H1 (cell line): ENCODE measurements at regions not wholly inside any gene's neighbourhood (a gene's known extent, or its start where the extent isn't known, plus 50 kb on each side); places are given as distances from the start of the nearest gene placed in this dataset.

ENCODE experiments used
- CTCF ChIA-PET: fragments of 300-600 bp; sonication (Branson Sonifier 250); formaldehyde crosslinking; loops from one replicate; lab custom pipeline; 2021; ENCODE audit not compliant: partially characterized antibody; lab: Charles Lee
- POLR2A ChIA-PET: fragments of 300-600 bp; sonication (Branson Sonifier 250); formaldehyde crosslinking; loops from one replicate; lab custom pipeline; 2021; ENCODE audit warnings: inconsistent platforms; ENCODE audit not compliant: partially characterized antibody; lab: Charles Lee
- DNase-seq, 2 experiments: peaks; one replicate each; pipeline versions ENCODE4 v3.0.0 to v3.0.0-alpha.2; 2010 to 2022; ENCODE audit warnings: low spot score in 2 of 2, low read depth in 1 of 2, mixed read lengths in 1 of 2
- FAIRE-seq: peaks from 2 replicates; lab custom pipeline; 2011; peaks lifted over from hg19 to GRCh38; lab: Jason Lieb, UNC
- H2AFZ ChIP-seq: 2 replicates; pipeline ENCODE4 v1.8.1; 2012; ENCODE audit warnings: low read length, inconsistent platforms
- H2AK5ac ChIP-seq: 2 replicates; pipeline ENCODE4 v1.6.1; 2013; ENCODE audit warnings: low read depth, low read length
- H2BK120ac ChIP-seq: replicated peaks from 2 replicates; pipeline ENCODE3; 2013; ENCODE audit warnings: low read depth, low read length, inconsistent platforms
- H2BK12ac ChIP-seq: 2 replicates; pipeline ENCODE4 v1.6.1; 2013; ENCODE audit warnings: low read depth, low read length
- H2BK15ac ChIP-seq: 2 replicates; pipeline ENCODE4 v1.6.1; 2013; ENCODE audit warnings: low read length
- H2BK20ac ChIP-seq: 2 replicates; pipeline ENCODE4 v1.6.1; 2013; ENCODE audit warnings: low read length
- H2BK5ac ChIP-seq: 2 replicates; pipeline ENCODE4 v1.6.1; 2013; ENCODE audit warnings: low read depth, low read length
- H3K14ac ChIP-seq: 2 replicates; pipeline ENCODE4 v1.6.1; 2013; ENCODE audit warnings: inconsistent platforms; ENCODE audit not compliant: insufficient read length
- H3K18ac ChIP-seq: 2 replicates; pipeline ENCODE4 v1.6.1; 2013; ENCODE audit warnings: low read length; ENCODE audit errors: extremely low read depth
- H3K23ac ChIP-seq: 2 replicates; pipeline ENCODE4 v1.6.1; 2013; ENCODE audit warnings: inconsistent platforms; ENCODE audit not compliant: insufficient read length
- H3K23me2 ChIP-seq: 2 replicates; pipeline ENCODE4 v1.6.1; 2013; ENCODE audit warnings: low read depth, low read length
- H3K27ac ChIP-seq: 2 replicates; pipeline ENCODE4 v1.6.1; 2011; ENCODE audit warnings: low read depth, low read length, inconsistent platforms
- H3K27me3 ChIP-seq, 4 experiments: replicated peaks in 1 of 4; 1 replicate in 1 of 4; 2 replicates in 3 of 4; pipeline versions ENCODE4 v1.6.1 to v1.8.1; 2011 to 2013; ENCODE audit warnings: low read length in 3 of 4, mild to moderate bottlenecking in 3 of 4, inconsistent platforms in 2 of 4, mixed read lengths in 2 of 4, moderate library complexity in 1 of 4; ENCODE audit not compliant: control insufficient read depth in 3 of 4, insufficient read depth in 3 of 4; ENCODE audit errors: extremely low read depth in 1 of 4
- H3K36me3 ChIP-seq, 4 experiments: 2 replicates each; pipeline versions ENCODE4 v1.6.1 to v1.8.1; 2011 to 2013; ENCODE audit warnings: mild to moderate bottlenecking in 4 of 4, low read length in 3 of 4, moderate library complexity in 2 of 4, control low read depth in 1 of 4, inconsistent platforms in 1 of 4; ENCODE audit not compliant: insufficient read depth in 4 of 4, control insufficient read depth in 2 of 4
- H3K4ac ChIP-seq: replicated peaks from 2 replicates; pipeline ENCODE3; 2013; ENCODE audit warnings: low read length, low read depth, mixed read lengths, inconsistent platforms; ENCODE audit not compliant: insufficient read length
- H3K4me1 ChIP-seq, 4 experiments: replicated peaks in 1 of 4; 1 replicate in 1 of 4; 2 replicates in 3 of 4; pipeline versions ENCODE4 v1.6.1 to v1.8.1; 2011 to 2013; ENCODE audit warnings: low read length in 3 of 4, inconsistent platforms in 2 of 4, mixed read lengths in 1 of 4; ENCODE audit not compliant: insufficient read depth in 4 of 4, control insufficient read depth in 3 of 4
- H3K4me2 ChIP-seq, 2 experiments: 2 replicates each; pipeline versions ENCODE4 v1.6.1 to v1.8.1; 2011 to 2013; ENCODE audit warnings: low read depth in 2 of 2, low read length in 2 of 2, control low read depth in 1 of 2, inconsistent platforms in 1 of 2, mild to moderate bottlenecking in 1 of 2; ENCODE audit not compliant: insufficient read depth in 1 of 2
- H3K4me3 ChIP-seq, 4 experiments: fragments of 200-600, 300-600 bp in 1 of 4; sonication (generic), shearing (Covaris generic), sonication (Bioruptor Twin) in 1 of 4; 2 replicates each; pipeline versions ENCODE4 v1.5.1 to v1.8.1; 2011 to 2016; ENCODE audit warnings: low read length in 4 of 4, low read depth in 3 of 4, control low read depth in 2 of 4, inconsistent platforms in 2 of 4, mild to moderate bottlenecking in 2 of 4, mixed read lengths in 1 of 4, moderate library complexity in 1 of 4; ENCODE audit not compliant: insufficient read depth in 2 of 4; ENCODE audit errors: extremely low read depth in 1 of 4
- H3K56ac ChIP-seq: replicated peaks from 2 replicates; pipeline ENCODE3; 2013; ENCODE audit warnings: low read depth, mild to moderate bottlenecking, mixed read lengths, low read length, inconsistent platforms; ENCODE audit not compliant: insufficient read length
- H3K79me1 ChIP-seq: 2 replicates; pipeline ENCODE4 v1.6.1; 2013; ENCODE audit warnings: low read depth, low read length, control low read depth
- H3K79me2 ChIP-seq, 2 experiments: 2 replicates each; pipeline versions ENCODE4 v1.6.1 to v1.8.1; 2012 to 2013; ENCODE audit warnings: low read length in 2 of 2, mild to moderate bottlenecking in 2 of 2, inconsistent platforms in 1 of 2; ENCODE audit not compliant: insufficient read depth in 2 of 2, control insufficient read depth in 1 of 2
- H3K9ac ChIP-seq, 4 experiments: replicated peaks in 1 of 4; 1 replicate in 1 of 4; 2 replicates in 3 of 4; pipeline versions ENCODE4 v1.6.1 to v1.8.1; 2011 to 2013; ENCODE audit warnings: low read depth in 3 of 4, low read length in 3 of 4, control low read depth in 2 of 4, mild to moderate bottlenecking in 2 of 4, moderate library complexity in 2 of 4, inconsistent platforms in 1 of 4; ENCODE audit errors: extremely low read depth in 1 of 4
- H3K9me3 ChIP-seq, 2 experiments: 2 replicates each; pipeline versions ENCODE4 v1.6.1 to v1.8.1; 2012 to 2013; ENCODE audit warnings: mild to moderate bottlenecking in 2 of 2, moderate library complexity in 2 of 2, control low read depth in 1 of 2, inconsistent platforms in 1 of 2, low read depth in 1 of 2, low read length in 1 of 2, mixed read lengths in 1 of 2; ENCODE audit not compliant: insufficient read depth in 2 of 2
- H4K20me1 ChIP-seq, 2 experiments: replicated peaks in 1 of 2; 2 replicates each; pipeline versions ENCODE3 to v1.8.1; 2011 to 2013; ENCODE audit warnings: inconsistent platforms in 2 of 2, low read length in 2 of 2, mild to moderate bottlenecking in 1 of 2; ENCODE audit not compliant: insufficient read depth in 2 of 2, control insufficient read depth in 1 of 2
- H4K5ac ChIP-seq: 2 replicates; pipeline ENCODE4 v1.6.1; 2013; ENCODE audit warnings: low read length, low read depth, mixed read lengths, inconsistent platforms; ENCODE audit not compliant: insufficient read length
- H4K8ac ChIP-seq: 2 replicates; pipeline ENCODE4 v1.8.0; 2013; ENCODE audit warnings: mild to moderate bottlenecking, moderate library complexity, low read length, inconsistent platforms; ENCODE audit not compliant: insufficient read depth; ENCODE audit errors: extremely low read depth
- H4K91ac ChIP-seq: replicated peaks from 2 replicates; pipeline ENCODE3; 2013; ENCODE audit warnings: low read length, mixed read lengths, inconsistent platforms; ENCODE audit not compliant: insufficient read length
- BCL11A ChIP-seq, 2 experiments: IDR thresholded peaks; one replicate each; pipeline ENCODE4 v1.6.1; 2011; ENCODE audit warnings: low read depth in 2 of 2, low read length in 2 of 2, mild to moderate bottlenecking in 2 of 2
- CBX8 ChIP-seq: fragments of 300-800, 300-1000 bp; sonication (generic); IDR thresholded peaks from 2 replicates; pipeline ENCODE4 v1.7.1; 2016; ENCODE audit warnings: low read depth, low read length, borderline replicate concordance
- CEBPB ChIP-seq: IDR thresholded peaks from 2 replicates; pipeline ENCODE4 v1.6.1; 2012; ENCODE audit warnings: low read depth, low read length
- CHD1 ChIP-seq: IDR thresholded peaks from 2 replicates; pipeline ENCODE4 v1.6.1; 2012; ENCODE audit warnings: low read depth, low read length, improper control_type of control experiment
- CTCF ChIP-seq, 3 experiments: IDR thresholded peaks; 1 replicate in 2 of 3; 2 replicates in 1 of 3; pipeline versions ENCODE4 v1.5.1 to v1.6.1; 2011; ENCODE audit warnings: low read length in 3 of 3, mild to moderate bottlenecking in 3 of 3, inconsistent platforms in 2 of 3, low read depth in 1 of 3, moderate library complexity in 1 of 3; ENCODE audit not compliant: insufficient read depth in 1 of 3; ENCODE audit errors: control extremely low read depth in 1 of 3
- JUN ChIP-seq: IDR thresholded peaks from 2 replicates; pipeline ENCODE4 v1.6.1; 2011; ENCODE audit warnings: low read depth, mild to moderate bottlenecking, improper control_type of control experiment, low read length
- KDM1A ChIP-seq: fragments of 200-600, 300-600 bp; sonication (generic); IDR thresholded peaks from 2 replicates; pipeline ENCODE4 v1.7.1; 2016; ENCODE audit warnings: mild to moderate bottlenecking, low read length, borderline replicate concordance
- NANOG ChIP-seq: IDR thresholded peaks from 2 replicates; pipeline ENCODE4 v1.6.1; 2011; ENCODE audit warnings: low read length, low read depth, mild to moderate bottlenecking, inconsistent platforms; ENCODE audit not compliant: insufficient read depth, poor library complexity, severe bottlenecking
- PHF8 ChIP-seq: fragments of 200-600 bp; sonication (generic); conservative IDR thresholded peaks from 2 replicates; pipeline ENCODE4 v1.7.1; 2012; ENCODE audit warnings: low read depth, mild to moderate bottlenecking, inconsistent platforms, low read length, moderate library complexity
- POLR2A ChIP-seq, 2 experiments: IDR thresholded peaks; 1 replicate in 1 of 2; 2 replicates in 1 of 2; pipeline ENCODE4 v1.6.1; 2011; ENCODE audit warnings: low read depth in 2 of 2, low read length in 2 of 2, mild to moderate bottlenecking in 2 of 2; ENCODE audit errors: control extremely low read depth in 1 of 2
- RAD21 ChIP-seq, 2 experiments: IDR thresholded peaks in 1 of 2; conservative IDR thresholded peaks in 1 of 2; 2 replicates each; pipeline ENCODE4 v1.6.1; 2011; ENCODE audit warnings: low read depth in 2 of 2, low read length in 2 of 2, improper control_type of control experiment in 1 of 2, inconsistent platforms in 1 of 2, mild to moderate bottlenecking in 1 of 2, moderate library complexity in 1 of 2
- SIX5 ChIP-seq: IDR thresholded peaks from 2 replicates; pipeline ENCODE4 v1.6.1; 2011; ENCODE audit warnings: mild to moderate bottlenecking, low read depth, low read length
- SP1 ChIP-seq: IDR thresholded peaks from 2 replicates; pipeline ENCODE4 v1.6.1; 2011; ENCODE audit warnings: low read depth, low read length
- YY1 ChIP-seq: IDR thresholded peaks from 2 replicates; pipeline ENCODE4 v1.6.1; 2011; ENCODE audit warnings: low read depth, mild to moderate bottlenecking, low read length

DNA sequence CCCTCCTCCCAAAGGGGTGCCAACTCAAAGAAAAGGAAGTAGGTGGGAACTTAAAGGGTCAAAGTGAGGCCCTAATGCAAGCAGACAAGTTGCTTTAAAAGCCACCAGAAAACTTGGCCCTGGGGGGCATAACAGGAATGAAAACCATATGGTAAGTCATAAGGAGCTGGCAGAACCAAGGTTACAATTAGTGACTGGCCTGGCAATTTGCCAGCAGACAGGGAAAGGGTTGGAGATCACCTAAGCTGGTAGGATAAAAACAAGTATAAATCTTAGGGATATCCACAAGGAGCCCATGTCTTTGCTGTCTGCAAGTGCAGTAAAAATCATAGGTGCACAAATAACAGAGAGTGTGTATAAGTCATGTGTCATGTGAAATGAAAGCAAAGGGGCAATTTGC, 256.7 kb upstream of the LRRTM4 start:
- H2BK5ac ChIP-seq = no peak overlapping the region
- H4K20me1 ChIP-seq = no peaks in the 10 kb centered on the region
- no peak for DNase-seq
- no peaks in the 10 kb centered on the region for H3K23me2 ChIP-seq
- no peak overlapping the region for H3K14ac ChIP-seq
- no peak overlapping the region for H3K9ac ChIP-seq
- no peak overlapping the region for H4K8ac ChIP-seq
- FAIRE-seq = no peak
- H3K79me1 ChIP-seq = no peaks in the 10 kb centered on the region
- no peaks in the 10 kb centered on the region for H3K4me1 ChIP-seq
- H2BK12ac ChIP-seq = no peak overlapping the region
- 0 out of 4 replicates have a peak, but pooled peaks cover 6% of the 10 kb centered on the region in 2 experiments for H3K9me3 ChIP-seq
- H2BK120ac ChIP-seq = no peak overlapping the region
- no peak overlapping the region for H4K5ac ChIP-seq
- ChIA-PET POLR2A (no interaction called here), CTCF (interaction anchor here (0.6 kb wide), 1 partner anchor 894 kb away, joined by 4 read pairs; no protein-coding TSS in a partner anchor)
- no peaks in the 10 kb centered on the region for H3K79me2 ChIP-seq
- no peak overlapping the region for H3K4me2 ChIP-seq
- no peak overlapping the region for H4K91ac ChIP-seq
- no peak overlapping the region for H2BK20ac ChIP-seq
- no peaks in the 10 kb centered on the region for H3K27me3 ChIP-seq
- H2BK15ac ChIP-seq = no peak overlapping the region
- no peak overlapping the region for H3K18ac ChIP-seq
- H2AFZ ChIP-seq = no peak overlapping the region
- no peak overlapping the region for H3K4me3 ChIP-seq
- H3K27ac ChIP-seq = no peak overlapping the region
- H3K4ac ChIP-seq = no peak overlapping the region
- H3K36me3 ChIP-seq = no peaks in the 10 kb centered on the region
- no peak overlapping the region for H2AK5ac ChIP-seq
- no peak overlapping the region for H3K56ac ChIP-seq
- no peak overlapping the region for H3K23ac ChIP-seq
- no peak for TF ChIP-seq CEBPB
- no peak for TF ChIP-seq SIX5
- no peak for TF ChIP-seq YY1
- no peak for TF ChIP-seq RAD21 (IDR thresholded peaks at IDR 0.05 in 1 of 2, conservative IDR thresholded peaks at IDR 0.05 in 1 of 2; ENCODE audit: low read depth in 2 of 2, low read length in 2 of 2)
- TF ChIP-seq BCL11A (IDR thresholded peaks at IDR 0.05; ENCODE audit: low read depth in 2 of 2, low read length in 2 of 2) = no peak
- no peak for TF ChIP-seq PHF8
- TF ChIP-seq JUN = no peak
- no peak for TF ChIP-seq KDM1A
- no peak for TF ChIP-seq POLR2A (IDR thresholded peaks at IDR 0.05; ENCODE audit: control extremely low read depth in 1 of 2, low read depth in 2 of 2, low read length in 2 of 2)
- no peak for TF ChIP-seq CHD1
- no peak for TF ChIP-seq SP1
- no peak for TF ChIP-seq CBX8
- TF ChIP-seq CTCF (IDR thresholded peaks at IDR 0.05; ENCODE audit: control extremely low read depth in 1 of 3, insufficient read depth in 1 of 3, low read depth in 1 of 3, low read length in 3 of 3) = no peak
- TF ChIP-seq NANOG = no peak
